Uterus (tissue), 2 donors: ENCODE measurements at regions not wholly inside any gene's neighbourhood (a gene's known extent, or its start where the extent isn't known, plus 50 kb on each side); places are given as distances from the start of the nearest gene placed in this dataset.

ENCODE experiments used
- POLR2A ChIP-seq, 2 donors: fragments of 450-650 bp; IDR thresholded peaks; one replicate each; pipeline ENCODE4 v1.6.1; 2016; ENCODE audit warnings: antibody characterized with exemption in 2 of 2, mild to moderate bottlenecking in 1 of 2, moderate library complexity in 1 of 2
- TF ChIP-seq, protein P1 (sequence below), 4 experiments: fragments of 200-600 bp in 2 of 4; fragments of 450-650 bp in 2 of 4; sonication (generic) in 2 of 4; IDR thresholded peaks; one replicate each; pipeline ENCODE4 v1.5.1; 2016 to 2019; ENCODE audit warnings: antibody characterized with exemption in 4 of 4, mild to moderate bottlenecking in 2 of 4, moderate library complexity in 1 of 4

GRCh38 chr4:107562316-107562715 lies 157.7 kb downstream of the PAPSS1 start:
- TF ChIP-seq, protein P1, sequence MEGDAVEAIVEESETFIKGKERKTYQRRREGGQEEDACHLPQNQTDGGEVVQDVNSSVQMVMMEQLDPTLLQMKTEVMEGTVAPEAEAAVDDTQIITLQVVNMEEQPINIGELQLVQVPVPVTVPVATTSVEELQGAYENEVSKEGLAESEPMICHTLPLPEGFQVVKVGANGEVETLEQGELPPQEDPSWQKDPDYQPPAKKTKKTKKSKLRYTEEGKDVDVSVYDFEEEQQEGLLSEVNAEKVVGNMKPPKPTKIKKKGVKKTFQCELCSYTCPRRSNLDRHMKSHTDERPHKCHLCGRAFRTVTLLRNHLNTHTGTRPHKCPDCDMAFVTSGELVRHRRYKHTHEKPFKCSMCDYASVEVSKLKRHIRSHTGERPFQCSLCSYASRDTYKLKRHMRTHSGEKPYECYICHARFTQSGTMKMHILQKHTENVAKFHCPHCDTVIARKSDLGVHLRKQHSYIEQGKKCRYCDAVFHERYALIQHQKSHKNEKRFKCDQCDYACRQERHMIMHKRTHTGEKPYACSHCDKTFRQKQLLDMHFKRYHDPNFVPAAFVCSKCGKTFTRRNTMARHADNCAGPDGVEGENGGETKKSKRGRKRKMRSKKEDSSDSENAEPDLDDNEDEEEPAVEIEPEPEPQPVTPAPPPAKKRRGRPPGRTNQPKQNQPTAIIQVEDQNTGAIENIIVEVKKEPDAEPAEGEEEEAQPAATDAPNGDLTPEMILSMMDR (IDR thresholded peaks at IDR 0.05), result no peak
- TF ChIP-seq POLR2A (IDR thresholded peaks at IDR 0.05), result no peak
